KMS-11 (cell line): ENCODE measurements at regions not wholly inside any gene's neighbourhood (a gene's known extent, or its start where the extent isn't known, plus 50 kb on each side); places are given as distances from the start of the nearest gene placed in this dataset.
A peak's percentile ranks its signal among the peaks of the same experiment; 100 is the strongest.

ENCODE experiments used
- H2AFZ ChIP-seq: fragments of 200-600 bp; sonication (generic); 2 replicates; pipeline ENCODE4 v1.6.1; 2016; ENCODE audit warnings: antibody characterized with exemption, mixed run types, low read depth
- H3K27ac ChIP-seq: fragments of 200-600 bp; sonication (generic); 2 replicates; pipeline ENCODE4 v1.6.1; 2016; ENCODE audit warnings: mild to moderate bottlenecking, mixed run types
- H3K27me3 ChIP-seq: fragments of 200-600 bp; sonication (generic); 2 replicates; pipeline ENCODE4 v1.6.1; 2017; ENCODE audit warnings: mild to moderate bottlenecking, low read depth, mixed run types, moderate library complexity; ENCODE audit not compliant: insufficient read depth
- H3K36me3 ChIP-seq: fragments of 200-600 bp; sonication (generic); 2 replicates; pipeline ENCODE4 v1.6.1; 2017; ENCODE audit warnings: mild to moderate bottlenecking, mixed run types; ENCODE audit not compliant: insufficient read depth
- H3K4me1 ChIP-seq: fragments of 200-600 bp; sonication (generic); 2 replicates; pipeline ENCODE4 v1.6.1; 2016; ENCODE audit warnings: mild to moderate bottlenecking, low read depth, mixed run types; ENCODE audit not compliant: poor library complexity, severe bottlenecking
- H3K4me2 ChIP-seq: fragments of 200-600 bp; sonication (generic); 2 replicates; pipeline ENCODE4 v1.7.0; 2016; ENCODE audit warnings: mild to moderate bottlenecking, mixed run types
- H3K4me3 ChIP-seq: fragments of 200-600 bp; sonication (generic); IDR thresholded peaks from 2 replicates; pipeline ENCODE4 v1.6.1; 2017; ENCODE audit warnings: low read depth, low read length, mixed read lengths; ENCODE audit not compliant: insufficient read depth
- H3K79me2 ChIP-seq: fragments of 200-600 bp; sonication (generic); 2 replicates; pipeline ENCODE4 v1.6.1; 2016; ENCODE audit warnings: low read depth, mixed run types; ENCODE audit not compliant: insufficient read depth
- H3K9ac ChIP-seq: fragments of 200-600 bp; sonication (generic); 2 replicates; pipeline ENCODE4 v1.6.1; 2016; ENCODE audit warnings: mild to moderate bottlenecking, mixed run types
- H4K20me1 ChIP-seq: fragments of 200-600 bp; sonication (generic); 2 replicates; pipeline ENCODE4 v1.6.1; 2016; ENCODE audit warnings: mild to moderate bottlenecking, mixed run types; ENCODE audit not compliant: insufficient read depth
- CTCF ChIP-seq: fragments of 200-600 bp; sonication (generic); conservative IDR thresholded peaks from 2 replicates; pipeline ENCODE4 v1.6.1; 2017; ENCODE audit warnings: low read depth, mild to moderate bottlenecking, antibody characterized with exemption, low read length, moderate library complexity, mixed read lengths

- no peak overlapping the region for H3K27ac ChIP-seq
- peaks cover 40% of the 10 kb centered on the region for H3K4me1 ChIP-seq
- no peak overlapping the region for H2AFZ ChIP-seq
Observed at GRCh38 chr17:71237903-71238538, 882.8 kb upstream of the SOX9 start.

GRCh38 chr17:71247441-71248015, 873.3 kb upstream of the SOX9 start:
- H3K9ac ChIP-seq, result no peak overlapping the region
- no peaks in the 10 kb centered on the region for H4K20me1 ChIP-seq
- H3K4me1 ChIP-seq, result peaks cover 3% of the 10 kb centered on the region
- no peak overlapping the region for H3K27ac ChIP-seq
- no peaks in the 10 kb centered on the region for H3K79me2 ChIP-seq
- H3K4me3 ChIP-seq, result no peak overlapping the region
- H3K4me2 ChIP-seq, result no peak overlapping the region
- no peaks in the 10 kb centered on the region for H3K27me3 ChIP-seq
- H2AFZ ChIP-seq, result no peak overlapping the region
- H3K36me3 ChIP-seq, result no peaks in the 10 kb centered on the region
- TF ChIP-seq CTCF, result no peak

More at GRCh38 chr17:71237903-71238538, 882.8 kb upstream of the SOX9 start:
- H3K79me2 ChIP-seq, result no peaks in the 10 kb centered on the region
- H3K9ac ChIP-seq, result no peak overlapping the region
- no peak overlapping the region for H3K4me3 ChIP-seq
- TF ChIP-seq CTCF, result 0 out of 2 replicates have a peak, but pooled peaks have one; percentile 13
- H3K36me3 ChIP-seq, result no peaks in the 10 kb centered on the region
- no peak overlapping the region for H3K4me2 ChIP-seq
- H4K20me1 ChIP-seq, result no peaks in the 10 kb centered on the region
- no peaks in the 10 kb centered on the region; the same call in 1 of the 2 replicates for H3K27me3 ChIP-seq

GRCh38 chr17:71251276-71251675, 869.5 kb upstream of the SOX9 start:
- Histone ChIP-seq H3K27me3 (no peaks in the 10 kb centered on the region), H3K36me3 (no peaks in the 10 kb centered on the region), H3K4me1 (peaks cover 3% of the 10 kb centered on the region), H4K20me1 (no peaks in the 10 kb centered on the region), H3K4me2 (no peak overlapping the region), H3K9ac (no peak overlapping the region), H2AFZ (no peak overlapping the region), H3K27ac (no peak overlapping the region), H3K79me2 (no peaks in the 10 kb centered on the region), H3K4me3 (no peak overlapping the region)
- no peak for TF ChIP-seq CTCF

- H3K36me3 ChIP-seq, result no peaks in the 10 kb centered on the region
- TF ChIP-seq CTCF, result no peak
- no peaks in the 10 kb centered on the region for H3K27me3 ChIP-seq
- no peaks in the 10 kb centered on the region for H4K20me1 ChIP-seq
- H3K4me2 ChIP-seq, result no peak overlapping the region
- no peak overlapping the region for H2AFZ ChIP-seq
- no peak overlapping the region for H3K4me3 ChIP-seq
- H3K27ac ChIP-seq, result no peak overlapping the region
- no peaks in the 10 kb centered on the region for H3K79me2 ChIP-seq
- peaks cover 3% of the 10 kb centered on the region for H3K4me1 ChIP-seq
- no peak overlapping the region for H3K9ac ChIP-seq
Observed at GRCh38 chr17:71251951-71252350, 868.9 kb upstream of the SOX9 start.
